ENCODE measurements at regions not wholly inside any gene's neighbourhood (a gene's known extent, or its start where the extent isn't known, plus 50 kb on each side); places are given as distances from the start of the nearest gene placed in this dataset.
"Not testable (repeated sequence)": the region's sequence is repeated elsewhere in the genome, so short reads cannot be mapped to it uniquely, and the experiment has no call there.

DNA sequence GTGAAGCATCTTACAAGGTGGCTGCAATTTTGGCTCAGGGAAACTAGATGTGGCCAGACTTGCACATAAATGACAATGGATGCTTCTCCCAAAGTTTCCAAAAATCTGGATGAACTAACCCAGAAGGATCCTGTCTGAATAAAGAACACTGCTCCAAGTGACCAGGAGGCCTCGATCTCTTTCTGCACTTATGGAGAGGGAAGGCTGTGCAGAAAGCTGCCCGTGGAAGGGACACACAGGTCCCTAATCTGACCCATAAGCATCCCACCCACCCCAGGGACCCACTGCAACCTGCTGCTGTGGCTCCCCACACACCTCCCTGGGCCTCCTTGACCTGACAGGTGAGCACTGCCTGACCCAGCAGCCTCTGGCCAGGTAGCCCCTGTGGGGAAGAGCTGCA, 74.6 kb upstream of the SEC14L1 start:
- no peaks in the 10 kb centered on the region for H3K36me3 ChIP-seq (ENCODE audit: insufficient read depth, low read length)
- H3K27me3 ChIP-seq (ENCODE audit: insufficient read depth, low read length) = peaks cover 30% of the 10 kb centered on the region
- no peaks in the 10 kb centered on the region for H3K79me2 ChIP-seq (ENCODE audit: control insufficient read depth, insufficient read depth, low read length, unreplicated experiment)
- no peak overlapping the region for H2AFZ ChIP-seq (ENCODE audit: low read length, unreplicated experiment)
- H3K4me1 ChIP-seq (ENCODE audit: control insufficient read depth, insufficient read depth, low read length, unreplicated experiment) = no peaks in the 10 kb centered on the region
- no peak overlapping the region for H3K27ac ChIP-seq (ENCODE audit: low read depth, low read length)
- H3K4me3 ChIP-seq (ENCODE audit: low read depth, low read length) = no peak overlapping the region

DNA sequence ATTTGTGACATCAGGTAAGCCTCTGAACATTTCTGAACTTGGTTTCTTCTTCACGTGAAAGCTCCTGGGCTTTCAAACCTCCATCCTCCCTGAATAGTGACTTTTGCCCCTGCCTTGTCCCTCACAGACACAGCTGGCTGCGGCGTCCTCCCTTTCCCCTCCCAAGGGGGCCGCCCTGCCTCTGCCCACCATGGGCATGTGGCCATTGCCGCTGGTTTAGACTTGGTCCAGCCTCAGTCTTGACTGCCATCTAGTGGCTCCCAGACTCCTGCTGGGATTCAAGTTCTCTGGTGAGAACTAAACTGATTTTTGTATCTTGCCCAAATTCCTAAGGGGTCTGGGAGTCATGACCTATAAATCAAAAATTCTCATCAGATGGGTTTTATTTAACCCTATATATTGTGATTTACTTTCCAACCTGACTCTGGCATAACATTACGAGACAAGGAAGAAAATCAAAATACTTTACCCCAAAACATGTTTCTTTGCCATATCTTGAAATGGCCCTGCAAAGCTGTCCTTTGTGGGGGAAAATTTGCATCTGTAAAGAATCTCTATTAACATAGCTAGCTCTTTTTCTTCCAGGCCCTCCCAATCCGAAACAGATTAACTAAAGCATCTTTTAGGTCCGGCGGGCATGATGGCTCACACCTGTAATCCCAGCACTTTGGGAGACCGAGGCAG, 73.9 kb upstream of the SEC14L1 start:
- H3K4me3 ChIP-seq (ENCODE audit: low read depth, low read length); H3K4me1 ChIP-seq (ENCODE audit: control insufficient read depth, insufficient read depth, low read length, unreplicated experiment); H3K36me3 ChIP-seq (ENCODE audit: insufficient read depth, low read length); H3K79me2 ChIP-seq (ENCODE audit: control insufficient read depth, insufficient read depth, low read length, unreplicated experiment); H3K27ac ChIP-seq (ENCODE audit: low read depth, low read length); H2AFZ ChIP-seq (ENCODE audit: low read length, unreplicated experiment): not testable (repeated sequence)
- peaks cover 35% of the 10 kb centered on the region for H3K27me3 ChIP-seq (ENCODE audit: insufficient read depth, low read length)

DNA sequence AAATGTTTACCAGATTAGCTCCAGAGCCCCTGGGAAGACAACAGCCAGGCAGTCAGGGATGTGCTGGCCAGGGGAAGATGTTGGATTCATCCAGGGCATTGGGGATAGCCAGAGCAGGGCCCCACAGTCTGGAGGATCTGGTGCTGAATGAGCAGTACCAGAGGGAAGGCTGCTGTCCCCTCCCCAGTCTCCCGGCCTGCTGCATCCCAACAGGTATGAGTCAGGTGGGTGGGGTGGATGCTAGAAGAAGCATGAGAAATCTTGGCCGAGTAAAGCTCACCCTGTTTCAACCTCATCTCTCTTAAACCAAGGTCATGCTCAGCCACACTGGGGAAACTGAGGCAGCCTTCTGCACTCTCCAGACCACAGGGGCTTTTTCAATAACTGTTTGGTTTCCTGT, 71.9 kb upstream of the SEC14L1 start:
- Histone ChIP-seq H3K36me3 (ENCODE audit: insufficient read depth, low read length) (no peaks in the 10 kb centered on the region), H3K4me1 (ENCODE audit: control insufficient read depth, insufficient read depth, low read length, unreplicated experiment) (no peaks in the 10 kb centered on the region), H3K79me2 (ENCODE audit: control insufficient read depth, insufficient read depth, low read length, unreplicated experiment) (no peaks in the 10 kb centered on the region), H2AFZ (ENCODE audit: low read length, unreplicated experiment) (no peak overlapping the region), H3K4me3 (ENCODE audit: low read depth, low read length) (no peak overlapping the region), H3K27ac (ENCODE audit: low read depth, low read length) (no peak overlapping the region), H3K27me3 (ENCODE audit: insufficient read depth, low read length) (peaks cover 56% of the 10 kb centered on the region)

- no peaks in the 10 kb centered on the region for H3K4me1 ChIP-seq (ENCODE audit: control insufficient read depth, insufficient read depth, low read length, unreplicated experiment)
- H3K27ac ChIP-seq (ENCODE audit: low read depth, low read length) = no peak overlapping the region
- H3K27me3 ChIP-seq (ENCODE audit: insufficient read depth, low read length) = peaks cover 62% of the 10 kb centered on the region
- H2AFZ ChIP-seq (ENCODE audit: low read length, unreplicated experiment) = no peak overlapping the region
- H3K79me2 ChIP-seq (ENCODE audit: control insufficient read depth, insufficient read depth, low read length, unreplicated experiment) = no peaks in the 10 kb centered on the region
- no peak overlapping the region for H3K4me3 ChIP-seq (ENCODE audit: low read depth, low read length)
- H3K36me3 ChIP-seq (ENCODE audit: insufficient read depth, low read length) = no peaks in the 10 kb centered on the region
These were observed 69.9 kb upstream of the SEC14L1 start for GRCh38 chr17:77070888-77071279.

- no peak overlapping the region for H3K4me3 ChIP-seq (ENCODE audit: low read depth, low read length)
- no peak overlapping the region for H2AFZ ChIP-seq (ENCODE audit: low read length, unreplicated experiment)
- no peaks in the 10 kb centered on the region for H3K4me1 ChIP-seq (ENCODE audit: control insufficient read depth, insufficient read depth, low read length, unreplicated experiment)
- H3K27me3 ChIP-seq (ENCODE audit: insufficient read depth, low read length) = peaks cover 70% of the 10 kb centered on the region
- no peak overlapping the region for H3K27ac ChIP-seq (ENCODE audit: low read depth, low read length)
- H3K36me3 ChIP-seq (ENCODE audit: insufficient read depth, low read length) = no peaks in the 10 kb centered on the region
- H3K79me2 ChIP-seq (ENCODE audit: control insufficient read depth, insufficient read depth, low read length, unreplicated experiment) = no peaks in the 10 kb centered on the region
These were observed 68.8 kb upstream of the SEC14L1 start for GRCh38 chr17:77071925-77072490.

- Histone ChIP-seq H3K4me3 (ENCODE audit: low read depth, low read length) (no peak overlapping the region), H3K27ac (ENCODE audit: low read depth, low read length) (no peak overlapping the region), H3K27me3 (ENCODE audit: insufficient read depth, low read length) (peaks cover 68% of the 10 kb centered on the region), H3K79me2 (ENCODE audit: control insufficient read depth, insufficient read depth, low read length, unreplicated experiment) (no peaks in the 10 kb centered on the region), H2AFZ (ENCODE audit: low read length, unreplicated experiment) (no peak overlapping the region), H3K4me1 (ENCODE audit: control insufficient read depth, insufficient read depth, low read length, unreplicated experiment) (no peaks in the 10 kb centered on the region), H3K36me3 (ENCODE audit: insufficient read depth, low read length) (no peaks in the 10 kb centered on the region)
These were observed 68.1 kb upstream of the SEC14L1 start for GRCh38 chr17:77072670-77073069.

GRCh38 chr17:77074681-77075080, 66.1 kb upstream of the SEC14L1 start:
- Histone ChIP-seq H3K27me3 (ENCODE audit: insufficient read depth, low read length) (peaks cover 65% of the 10 kb centered on the region), H3K4me1 (ENCODE audit: control insufficient read depth, insufficient read depth, low read length, unreplicated experiment) (no peaks in the 10 kb centered on the region), H3K36me3 (ENCODE audit: insufficient read depth, low read length) (no peaks in the 10 kb centered on the region), H3K79me2 (ENCODE audit: control insufficient read depth, insufficient read depth, low read length, unreplicated experiment) (no peaks in the 10 kb centered on the region), H3K4me3 (ENCODE audit: low read depth, low read length) (no peak overlapping the region), H2AFZ (ENCODE audit: low read length, unreplicated experiment) (no peak overlapping the region), H3K27ac (ENCODE audit: low read depth, low read length) (no peak overlapping the region)

DNA sequence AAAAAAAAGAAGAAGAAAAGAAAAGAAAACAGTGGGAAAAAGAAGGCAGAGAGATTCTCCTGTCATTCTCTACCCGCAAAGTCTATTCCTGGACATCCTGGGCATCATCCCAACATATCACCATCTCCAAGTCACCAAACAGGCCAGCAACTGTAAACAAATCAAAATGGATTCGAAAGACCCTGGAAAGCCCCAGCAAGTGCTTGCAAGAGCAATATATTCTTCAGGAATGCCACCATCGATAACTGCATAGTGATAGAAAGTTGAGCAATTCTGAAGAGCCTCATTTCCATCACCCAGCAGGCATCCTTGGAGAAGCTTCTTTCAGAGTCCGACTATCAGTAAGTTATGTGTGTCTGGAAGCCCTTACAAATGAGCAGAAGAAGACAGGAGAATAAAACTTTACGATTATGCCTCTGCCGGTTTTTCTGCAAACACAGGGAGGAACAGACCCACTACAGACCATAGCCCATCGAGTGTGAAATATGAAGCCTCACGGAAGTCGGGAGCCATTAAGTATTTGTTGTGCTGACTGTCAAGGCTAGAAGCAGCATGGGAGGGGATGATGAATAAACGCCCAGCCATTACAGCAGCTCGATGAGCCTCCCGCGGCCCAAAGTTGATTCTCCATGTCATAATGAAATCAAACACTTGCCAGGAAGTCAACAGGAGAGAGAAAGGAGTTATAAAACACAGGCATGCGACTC, 64.5 kb upstream of the SEC14L1 start:
- H3K4me1 ChIP-seq (ENCODE audit: control insufficient read depth, insufficient read depth, low read length, unreplicated experiment) = no peaks in the 10 kb centered on the region
- no peak overlapping the region for H3K27ac ChIP-seq (ENCODE audit: low read depth, low read length)
- no peaks in the 10 kb centered on the region for H3K36me3 ChIP-seq (ENCODE audit: insufficient read depth, low read length)
- peaks cover 54% of the 10 kb centered on the region for H3K27me3 ChIP-seq (ENCODE audit: insufficient read depth, low read length)
- H3K4me3 ChIP-seq (ENCODE audit: low read depth, low read length) = peak overlapping the region; percentile 51
- H3K79me2 ChIP-seq (ENCODE audit: control insufficient read depth, insufficient read depth, low read length, unreplicated experiment) = no peaks in the 10 kb centered on the region
- peak overlapping the region; percentile 84 for H2AFZ ChIP-seq (ENCODE audit: low read length, unreplicated experiment)

- Histone ChIP-seq H3K4me3 (ENCODE audit: low read depth, low read length) (no peak overlapping the region), H3K27ac (ENCODE audit: low read depth, low read length) (no peak overlapping the region), H3K79me2 (ENCODE audit: control insufficient read depth, insufficient read depth, low read length, unreplicated experiment) (no peaks in the 10 kb centered on the region), H3K27me3 (ENCODE audit: insufficient read depth, low read length) (0 out of 2 replicates have a peak, but pooled peaks cover 5% of the 10 kb centered on the region), H3K36me3 (ENCODE audit: insufficient read depth, low read length) (no peaks in the 10 kb centered on the region), H2AFZ (ENCODE audit: low read length, unreplicated experiment) (no peak overlapping the region), H3K4me1 (ENCODE audit: control insufficient read depth, insufficient read depth, low read length, unreplicated experiment) (no peaks in the 10 kb centered on the region)
These were observed 57.2 kb upstream of the SEC14L1 start for GRCh38 chr17:77083531-77083930.

- Histone ChIP-seq H3K4me1 (ENCODE audit: control insufficient read depth, insufficient read depth, low read length, unreplicated experiment) (peaks cover 9% of the 10 kb centered on the region), H3K27me3 (ENCODE audit: insufficient read depth, low read length) (no peaks in the 10 kb centered on the region), H2AFZ (ENCODE audit: low read length, unreplicated experiment) (no peak overlapping the region), H3K4me3 (ENCODE audit: low read depth, low read length) (no peak overlapping the region), H3K79me2 (ENCODE audit: control insufficient read depth, insufficient read depth, low read length, unreplicated experiment) (peaks cover 22% of the 10 kb centered on the region), H3K27ac (ENCODE audit: low read depth, low read length) (no peak overlapping the region), H3K36me3 (ENCODE audit: insufficient read depth, low read length) (peaks cover 2% of the 10 kb centered on the region; the same call in 1 of the 2 replicates)
These were observed 54.8 kb upstream of the SEC14L1 start for GRCh38 chr17:77085926-77086432.

All from ACC112 (cell line).